ES-I3 (cell line): ENCODE measurements at regions not wholly inside any gene's neighbourhood (a gene's known extent, or its start where the extent isn't known, plus 50 kb on each side); places are given as distances from the start of the nearest gene placed in this dataset.
"Not testable (repeated sequence)": the region's sequence is repeated elsewhere in the genome, so short reads cannot be mapped to it uniquely, and the experiment has no call there.

ENCODE experiments used
- H3K36me3 ChIP-seq: 2 replicates; pipeline ENCODE4 v1.6.1; 2013; ENCODE audit warnings: mild to moderate bottlenecking, low read length, control low read depth, moderate library complexity; ENCODE audit not compliant: insufficient read depth
- H3K4me1 ChIP-seq: 2 replicates; pipeline ENCODE4 v1.6.1; 2013; ENCODE audit warnings: mild to moderate bottlenecking, control low read depth, low read length; ENCODE audit not compliant: insufficient read depth
- H3K9ac ChIP-seq: 2 replicates; pipeline ENCODE4 v1.6.1; 2013; ENCODE audit warnings: low read depth, mild to moderate bottlenecking, low read length, moderate library complexity
- H3K9me3 ChIP-seq: 2 replicates; pipeline ENCODE4 v1.6.1; 2013; ENCODE audit warnings: mild to moderate bottlenecking, low read length, moderate library complexity; ENCODE audit not compliant: control insufficient read depth, insufficient read depth

DNA sequence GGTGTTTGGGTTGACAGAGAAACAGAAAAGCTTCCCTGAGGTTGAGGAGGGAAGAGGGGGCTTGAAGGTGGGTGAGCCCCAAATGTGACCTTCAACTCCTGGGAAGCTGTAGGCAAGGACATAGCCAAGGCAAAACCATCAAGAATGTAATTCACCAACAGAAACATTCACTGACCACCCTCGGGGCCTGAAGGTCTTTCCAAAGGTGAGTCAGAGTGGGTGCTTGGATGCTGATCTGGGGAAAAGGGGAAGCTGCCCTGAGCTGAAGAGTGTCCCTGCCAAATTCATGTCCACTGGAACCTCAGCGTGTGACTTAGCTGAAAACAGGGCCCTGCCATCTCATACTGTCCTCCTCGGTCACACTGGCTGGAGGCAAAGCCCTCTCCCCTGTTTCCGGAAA lies 234.2 kb upstream of the SULF2 start:
- Histone ChIP-seq H3K9me3 (no peaks in the 10 kb centered on the region), H3K36me3 (no peaks in the 10 kb centered on the region), H3K9ac (no peak overlapping the region), H3K4me1 (no peaks in the 10 kb centered on the region; the same call in 1 of the 2 replicates)

DNA sequence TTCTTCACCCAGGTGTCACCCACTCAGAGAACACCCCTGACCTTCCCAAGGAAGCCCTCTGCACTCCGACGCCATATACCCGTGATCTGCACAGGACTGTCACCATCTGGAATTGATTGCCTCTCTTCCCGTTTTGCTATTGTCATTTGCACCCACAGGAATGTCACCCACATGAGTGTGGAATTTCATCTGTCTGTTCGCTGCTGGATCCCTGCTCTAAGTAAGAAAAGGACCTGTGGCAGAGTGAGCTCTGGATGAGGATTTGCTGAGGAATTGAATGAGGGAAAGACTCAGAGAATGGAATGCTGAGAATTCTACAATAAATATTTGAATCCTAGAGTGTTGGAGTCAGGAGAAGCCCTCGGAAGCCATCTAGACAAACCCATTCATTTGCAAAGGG lies 233.6 kb upstream of the SULF2 start:
- not testable (repeated sequence) for H3K9ac ChIP-seq, H3K36me3 ChIP-seq, H3K4me1 ChIP-seq, H3K9me3 ChIP-seq

DNA sequence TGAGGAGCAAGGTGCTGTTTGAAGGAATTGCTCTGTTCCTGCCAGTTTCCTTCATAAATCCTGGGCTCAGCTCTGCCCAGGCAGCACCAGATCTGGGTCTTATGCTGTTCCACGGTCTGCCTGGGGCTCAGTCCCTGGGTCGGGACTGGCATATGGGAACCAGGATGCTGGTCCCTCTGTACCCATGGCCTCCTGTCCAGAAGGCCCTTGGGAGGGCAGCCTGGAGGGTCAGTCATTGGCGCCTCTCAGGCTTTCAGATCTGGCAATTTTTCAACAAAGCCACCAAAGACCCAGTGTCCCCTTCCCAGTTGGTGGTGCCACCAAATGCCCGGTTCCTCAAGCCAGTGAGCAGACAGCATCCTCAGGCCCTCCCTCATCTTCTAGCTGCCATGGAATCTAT lies 232.7 kb upstream of the SULF2 start:
- H3K4me1 ChIP-seq, result no peaks in the 10 kb centered on the region; the same call in 1 of the 2 replicates
- H3K9ac ChIP-seq, result no peak overlapping the region
- no peaks in the 10 kb centered on the region for H3K9me3 ChIP-seq
- H3K36me3 ChIP-seq, result no peaks in the 10 kb centered on the region

DNA sequence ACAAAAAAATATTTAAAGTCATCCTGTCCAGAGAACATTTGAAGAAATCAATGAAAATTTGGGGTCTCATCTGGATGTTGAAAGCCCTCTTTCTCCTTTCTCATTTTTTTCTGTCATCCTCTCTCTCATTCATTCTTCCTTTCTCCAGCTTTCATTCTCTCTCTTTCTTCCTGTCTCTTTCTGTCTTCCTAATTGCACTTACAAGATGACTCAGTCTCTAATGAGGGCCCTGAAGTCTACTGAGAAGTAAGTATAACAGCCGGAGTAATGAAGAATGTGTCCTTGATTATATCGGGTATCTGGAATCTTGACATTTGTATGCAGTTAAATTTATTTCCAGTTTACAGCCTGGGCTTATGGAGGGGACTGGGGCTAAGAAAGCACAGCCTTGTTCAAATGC lies 232.2 kb upstream of the SULF2 start:
- Histone ChIP-seq H3K9me3 (no peaks in the 10 kb centered on the region), H3K36me3 (no peaks in the 10 kb centered on the region), H3K9ac (no peak overlapping the region), H3K4me1 (no peaks in the 10 kb centered on the region; the same call in 1 of the 2 replicates)

DNA sequence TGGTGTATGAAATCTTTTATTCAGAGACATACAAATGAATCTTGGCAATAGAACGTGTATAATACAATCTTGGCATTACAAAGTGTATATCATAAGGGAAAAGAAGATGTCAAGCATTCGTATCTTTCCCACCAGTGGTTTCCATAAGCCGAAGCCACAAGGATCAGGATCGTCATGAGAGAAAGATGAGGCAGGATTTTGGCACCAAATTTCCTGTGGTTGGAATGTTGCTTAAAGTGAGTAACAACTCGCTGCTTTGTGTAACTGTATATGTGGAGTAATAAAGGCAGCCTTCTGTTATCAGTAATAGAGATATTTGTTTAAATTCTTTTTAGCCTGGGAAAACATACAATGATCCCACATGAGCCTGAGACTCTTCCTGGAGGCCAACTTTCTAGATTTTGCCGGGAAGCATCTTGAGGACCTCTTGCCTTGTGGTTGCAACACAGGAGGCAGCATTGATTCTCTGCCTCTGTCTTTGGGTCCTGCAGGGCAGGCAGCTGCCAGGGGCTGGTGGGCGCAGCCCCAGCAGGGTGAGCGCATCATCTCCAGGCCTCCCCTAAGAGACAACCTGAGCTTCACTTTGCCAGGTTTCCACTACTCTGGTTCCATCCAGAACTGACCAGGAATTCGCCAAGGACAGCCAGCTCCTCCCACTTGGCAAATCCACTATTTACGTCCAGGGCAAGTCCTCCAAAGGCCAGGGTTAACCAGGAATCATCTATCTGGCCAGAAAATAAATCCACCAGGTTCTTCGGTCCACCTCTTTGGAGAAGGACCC lies 230.9 kb upstream of the SULF2 start:
- H3K4me1 ChIP-seq, result no peaks in the 10 kb centered on the region; the same call in 1 of the 2 replicates
- H3K9ac ChIP-seq, result no peak overlapping the region
- H3K36me3 ChIP-seq, result no peaks in the 10 kb centered on the region
- H3K9me3 ChIP-seq, result no peaks in the 10 kb centered on the region

DNA sequence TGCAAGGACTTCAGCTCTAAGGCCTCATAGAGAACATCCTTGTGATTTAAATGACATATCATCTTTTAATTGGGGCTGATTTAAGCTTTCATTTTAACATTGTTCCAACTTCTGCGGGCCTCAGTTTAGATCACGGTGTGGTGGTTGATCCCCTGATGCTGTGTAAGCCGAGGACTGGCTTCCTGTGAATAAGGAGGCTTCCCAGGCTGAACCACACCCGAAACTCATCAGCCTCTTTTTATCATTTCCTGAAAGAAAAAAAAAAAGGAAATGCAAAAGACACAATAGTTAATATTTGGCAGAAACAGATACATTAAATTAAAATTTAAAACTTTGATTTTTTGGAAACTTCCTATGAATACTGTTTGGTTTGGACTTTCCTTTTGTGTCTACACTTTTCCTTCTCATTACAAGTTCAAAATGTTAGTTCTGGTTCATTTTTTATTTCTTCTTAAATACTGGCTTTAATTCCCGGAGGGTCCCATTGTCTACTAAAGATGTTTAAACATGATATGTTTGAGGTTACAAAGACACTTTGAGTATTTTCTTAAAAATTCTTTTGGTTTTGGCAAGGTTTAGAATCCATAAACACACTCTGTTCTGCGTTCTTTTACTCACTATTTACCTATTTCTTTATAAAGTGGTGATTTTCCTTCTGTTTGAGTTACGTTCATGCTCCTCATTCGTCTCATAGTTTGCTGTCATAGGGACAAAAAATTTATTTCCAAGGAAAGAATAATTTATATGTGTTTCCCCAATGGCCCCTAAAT lies 230.0 kb upstream of the SULF2 start:
- no peaks in the 10 kb centered on the region for H3K9me3 ChIP-seq

DNA sequence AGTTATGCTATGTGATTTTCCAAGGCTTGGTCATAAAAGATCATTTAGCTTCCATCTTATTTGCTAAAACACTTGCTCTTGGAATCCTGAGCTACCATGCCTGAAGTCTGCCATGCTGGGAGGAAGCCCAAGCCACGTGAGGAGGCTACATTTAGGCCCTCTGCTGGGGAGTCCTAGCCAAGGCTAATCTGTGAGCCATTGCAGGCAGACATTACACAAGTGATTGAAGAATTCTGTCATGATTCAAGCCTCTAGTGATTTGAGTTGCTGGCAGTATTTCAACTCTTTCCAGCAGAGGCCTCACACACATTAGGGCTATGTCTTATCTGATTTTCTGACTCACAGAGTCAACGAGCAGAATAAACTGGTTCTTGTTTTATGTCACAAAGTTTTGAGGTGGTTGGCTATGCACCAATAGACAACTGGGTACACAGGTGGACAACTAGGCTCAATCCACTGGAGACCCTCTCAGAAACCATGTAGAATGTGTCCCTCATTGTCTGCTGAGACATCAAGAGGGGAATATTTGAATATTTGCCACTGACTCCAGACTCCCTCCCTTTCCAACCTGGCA lies 227.2 kb upstream of the SULF2 start:
- Histone ChIP-seq H3K9ac (no peak overlapping the region), H3K36me3 (no peaks in the 10 kb centered on the region), H3K4me1 (no peaks in the 10 kb centered on the region), H3K9me3 (0 out of 2 replicates have a peak, but pooled peaks cover 2% of the 10 kb centered on the region)

More for the DNA sequence above, 230.0 kb upstream of the SULF2 start:
- Histone ChIP-seq H3K36me3 (no peaks in the 10 kb centered on the region), H3K4me1 (no peaks in the 10 kb centered on the region; the same call in 1 of the 2 replicates), H3K9ac (no peak overlapping the region)

DNA sequence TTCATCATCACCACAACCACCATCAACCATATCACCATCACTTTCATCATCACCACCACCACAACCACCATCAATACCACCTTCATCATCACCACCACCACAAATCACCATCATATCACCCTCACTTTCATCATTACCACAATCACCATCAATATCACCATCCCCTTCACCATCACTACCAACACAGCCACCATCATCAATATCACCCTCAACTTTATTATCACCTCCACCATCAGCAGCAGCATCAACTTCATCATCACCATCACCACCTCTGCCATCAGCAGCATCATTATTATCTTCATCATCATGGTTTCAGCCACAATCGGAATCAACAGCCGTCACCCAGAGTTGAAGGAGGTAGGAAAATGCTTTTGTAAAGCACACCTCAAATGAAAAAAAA lies 225.7 kb upstream of the SULF2 start:
- H3K4me1 ChIP-seq, result no peaks in the 10 kb centered on the region
- H3K9me3 ChIP-seq, result 0 out of 2 replicates have a peak, but pooled peaks cover 7% of the 10 kb centered on the region
- H3K36me3 ChIP-seq, result no peaks in the 10 kb centered on the region
- H3K9ac ChIP-seq, result no peak overlapping the region

DNA sequence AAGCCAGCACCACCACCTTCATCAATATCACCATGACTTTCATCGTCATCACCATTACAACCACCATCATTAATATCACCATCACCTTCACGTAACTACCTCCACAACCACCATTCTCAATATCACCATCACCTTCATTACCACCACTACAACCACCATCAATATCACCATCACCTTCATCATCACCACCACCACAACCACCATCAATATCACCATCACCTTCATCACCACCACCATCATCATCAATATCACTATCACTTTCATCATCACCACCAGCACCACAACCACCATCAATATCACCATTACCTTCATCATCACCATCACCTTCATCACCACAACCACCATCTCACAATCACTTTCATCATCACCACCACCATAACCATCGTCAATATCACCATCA lies 225.3 kb upstream of the SULF2 start:
- no peak overlapping the region for H3K9ac ChIP-seq
- 0 out of 2 replicates have a peak, but pooled peaks cover 7% of the 10 kb centered on the region for H3K9me3 ChIP-seq
- no peaks in the 10 kb centered on the region for H3K4me1 ChIP-seq
- H3K36me3 ChIP-seq, result no peaks in the 10 kb centered on the region

DNA sequence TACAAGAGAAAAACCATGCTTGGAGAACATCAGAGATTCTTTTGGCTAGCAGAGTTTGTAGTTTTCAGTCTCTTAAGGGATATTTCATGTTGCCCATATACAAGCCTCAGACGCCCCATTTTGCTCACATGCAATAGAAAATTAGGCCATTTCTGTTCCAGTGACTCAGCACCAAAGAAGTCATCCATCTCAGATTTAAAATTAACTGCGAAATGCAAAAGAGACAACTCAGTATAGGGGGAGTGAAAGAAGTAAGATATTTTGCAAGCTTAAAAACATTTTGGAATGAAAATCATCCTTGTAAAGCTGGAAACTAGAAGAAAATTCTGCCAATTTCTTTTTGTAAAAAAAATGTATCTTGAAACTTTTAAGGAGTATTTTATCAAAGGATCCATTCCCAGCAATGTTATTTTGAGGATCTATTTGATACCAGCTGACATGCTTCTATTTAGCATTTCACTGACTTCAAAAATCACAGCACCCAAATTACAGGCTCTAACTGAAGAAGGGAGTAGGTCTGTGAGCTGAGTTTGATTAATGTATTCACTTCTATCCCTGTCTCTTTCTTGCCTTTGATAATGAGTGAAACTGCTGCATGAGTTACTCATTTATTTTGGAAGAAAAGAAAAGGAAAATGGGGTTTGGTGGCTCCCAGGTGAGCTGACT lies 223.7 kb upstream of the SULF2 start:
- Histone ChIP-seq H3K9ac (no peak overlapping the region), H3K9me3 (peaks cover 7% of the 10 kb centered on the region; the same call in 1 of the 2 replicates), H3K36me3 (no peaks in the 10 kb centered on the region), H3K4me1 (no peaks in the 10 kb centered on the region)

DNA sequence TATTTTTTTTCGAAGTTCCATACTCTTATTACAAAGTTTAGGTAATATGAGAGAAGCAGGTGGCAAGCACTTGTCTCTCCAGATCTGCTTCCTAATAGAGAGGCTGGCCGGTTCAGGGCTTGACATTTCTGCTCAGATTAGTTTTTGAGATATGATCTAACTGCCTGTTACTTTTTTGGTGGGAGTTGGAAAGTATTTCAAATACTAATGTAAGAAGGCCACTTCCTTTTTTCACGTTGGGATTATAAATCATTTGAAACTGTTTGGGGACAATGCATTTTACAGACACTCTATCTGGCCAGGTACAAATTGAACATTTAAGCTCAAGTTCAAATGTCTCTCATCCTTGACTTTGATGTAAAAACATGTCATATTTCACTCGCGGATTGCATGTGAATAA lies 222.1 kb upstream of the SULF2 start:
- no peaks in the 10 kb centered on the region for H3K36me3 ChIP-seq
- 0 out of 2 replicates have a peak, but pooled peaks cover 4% of the 10 kb centered on the region for H3K4me1 ChIP-seq
- H3K9ac ChIP-seq, result no peak overlapping the region
- peaks cover 7% of the 10 kb centered on the region; the same call in 1 of the 2 replicates for H3K9me3 ChIP-seq

DNA sequence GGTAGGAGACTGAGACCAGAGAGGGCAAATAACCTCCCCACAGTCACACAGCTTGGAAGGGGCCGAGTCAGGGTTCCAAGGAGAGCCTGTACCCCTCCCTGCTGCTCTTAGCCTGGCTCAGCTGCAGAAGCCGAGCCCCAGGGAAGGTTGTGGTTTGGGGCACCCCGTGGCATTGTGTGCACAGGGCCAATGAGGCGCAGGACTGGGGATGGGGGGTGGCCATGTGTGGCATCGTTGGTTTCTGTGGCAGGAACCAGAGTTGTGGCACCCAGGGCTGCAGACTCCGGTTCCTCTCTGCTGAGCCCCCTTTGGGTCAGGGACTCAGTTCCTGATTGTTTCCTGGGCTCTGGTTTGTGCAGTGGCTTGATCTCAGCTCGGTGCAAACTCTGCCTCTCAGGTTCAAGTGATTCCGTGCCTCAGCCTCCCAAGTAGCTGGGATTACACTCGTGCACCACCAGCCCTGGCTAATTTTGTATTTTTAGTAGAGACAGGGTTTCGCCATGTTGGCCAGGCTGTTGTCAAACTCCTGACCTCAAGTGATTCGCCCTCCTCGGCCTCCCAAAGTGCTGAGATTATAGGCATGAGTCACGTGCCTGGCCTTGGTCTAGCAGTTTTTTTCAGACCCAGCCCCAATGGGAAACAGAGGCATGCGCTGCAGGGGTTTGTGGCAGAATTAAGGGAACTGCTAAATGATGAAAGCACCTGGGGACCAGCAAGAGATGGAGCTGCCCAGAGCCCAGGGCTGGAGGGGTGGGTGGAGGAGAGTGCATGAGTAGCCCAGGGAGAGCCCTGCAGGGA lies 221.0 kb upstream of the SULF2 start:
- Histone ChIP-seq H3K36me3 (no peaks in the 10 kb centered on the region), H3K9me3 (peaks cover 7% of the 10 kb centered on the region; the same call in 1 of the 2 replicates), H3K4me1 (0 out of 2 replicates have a peak, but pooled peaks cover 7% of the 10 kb centered on the region), H3K9ac (no peak overlapping the region)

DNA sequence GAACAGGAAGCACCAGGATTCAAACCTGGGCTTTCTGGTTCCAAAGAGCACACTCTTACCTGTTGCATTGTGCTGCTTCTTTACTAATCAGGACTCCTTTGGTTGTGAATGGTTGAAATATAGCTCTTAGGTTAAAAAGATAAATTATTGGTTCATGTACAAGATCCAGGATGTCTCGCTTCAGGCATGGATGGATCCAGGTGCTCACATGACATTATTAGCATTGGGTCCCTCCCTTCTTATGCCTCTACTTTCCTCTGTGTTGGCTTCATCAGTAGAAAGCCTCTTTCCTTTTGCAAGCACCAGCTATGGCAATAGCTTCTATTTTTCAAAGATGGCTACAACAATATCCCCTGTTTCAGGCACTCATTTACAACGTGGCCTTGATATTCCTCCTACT lies 217.7 kb upstream of the SULF2 start:
- no peaks in the 10 kb centered on the region for H3K36me3 ChIP-seq
- peaks cover 5% of the 10 kb centered on the region; the same call in 1 of the 2 replicates for H3K9me3 ChIP-seq
- no peak overlapping the region for H3K9ac ChIP-seq
- H3K4me1 ChIP-seq, result 0 out of 2 replicates have a peak, but pooled peaks cover 7% of the 10 kb centered on the region
